ENCODE measurements at regions not wholly inside any gene's neighbourhood (a gene's known extent, or its start where the extent isn't known, plus 50 kb on each side); places are given as distances from the start of the nearest gene placed in this dataset.
"Not testable (repeated sequence)": the region's sequence is repeated elsewhere in the genome, so short reads cannot be mapped to it uniquely, and the experiment has no call there.

DNA sequence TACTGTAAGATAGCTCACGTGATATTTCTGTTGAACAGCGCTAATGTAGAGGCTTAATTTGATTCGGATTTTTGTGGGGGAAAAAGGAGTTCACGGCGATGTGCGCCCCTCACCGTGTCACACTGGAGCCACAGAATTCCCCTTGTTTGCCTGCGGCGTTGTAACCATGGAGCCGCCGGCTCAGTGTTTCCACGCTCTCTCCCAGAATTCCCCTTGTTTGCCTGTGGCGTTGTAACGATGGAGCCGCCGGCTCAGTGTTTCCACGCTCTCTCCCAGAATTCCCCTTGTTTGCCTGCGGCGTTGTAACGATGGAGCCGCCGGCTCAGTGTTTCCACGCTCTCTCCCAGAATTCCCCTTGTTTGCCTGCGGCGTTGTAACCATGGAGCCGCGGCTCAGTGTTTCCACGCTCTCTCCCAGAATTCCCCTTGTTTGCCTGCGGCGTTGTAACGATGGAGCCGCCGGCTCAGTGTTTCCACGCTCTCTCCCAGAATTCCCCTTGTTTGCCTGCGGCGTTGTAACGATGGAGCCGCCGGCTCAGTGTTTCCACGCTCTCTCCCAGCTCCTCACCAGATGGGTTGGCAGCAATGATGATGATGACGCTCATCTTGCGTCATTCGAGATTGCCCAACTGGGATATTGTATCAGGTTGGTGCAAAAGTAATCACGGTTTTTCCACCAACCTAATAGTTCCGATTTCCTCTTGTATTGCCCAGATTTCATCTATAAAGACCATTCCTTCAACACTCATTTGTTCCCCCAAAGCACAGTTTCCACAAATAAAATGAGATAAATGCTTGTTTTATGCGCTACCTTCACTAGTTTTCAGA lies 228.6 kb downstream of the KLF6 start:
- H3K4me3 ChIP-seq; H3K4me1 ChIP-seq (replicated peaks in 1 of 2); in situ Hi-C loops (cut with MboI; ENCODE audit: low pct_unique_long_range_greater_than_20kb in 2 of 9, low sequenced_read_pairs in 9 of 9, unreplicated experiment in 9 of 9); H3K27ac ChIP-seq: not testable (repeated sequence)
- WGBS, 10 experiments, result 52 to 100% (median 93%) methylated on average over 2 to 22 of the region's 46 CpGs
- ATAC-seq (replicated peaks in 6 of 8), result peak in 1 of 8 experiments; percentile 47

DNA sequence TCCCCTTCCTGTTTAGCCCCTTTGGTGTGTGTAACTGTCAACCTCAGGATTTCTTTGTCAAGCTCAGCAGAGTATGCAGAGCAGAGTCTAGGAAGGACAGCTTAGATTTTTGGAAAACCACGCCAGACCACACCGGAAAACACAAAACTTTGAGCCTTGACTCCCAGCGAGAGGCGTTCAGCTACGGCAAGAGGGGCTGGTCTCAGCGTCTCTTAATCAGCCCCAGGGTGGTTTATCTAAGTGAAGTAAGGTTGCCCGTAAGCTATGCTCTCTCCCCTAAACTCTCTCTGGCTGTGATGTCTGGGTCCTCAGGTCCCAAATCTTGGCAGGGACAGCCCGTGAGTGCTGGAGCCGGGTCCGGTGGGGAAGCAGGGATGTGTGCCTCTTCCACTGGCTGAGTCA lies 230.9 kb downstream of the KLF6 start:
- in situ Hi-C loops (cut with MboI; ENCODE audit: low pct_unique_long_range_greater_than_20kb in 2 of 9, low sequenced_read_pairs in 9 of 9, unreplicated experiment in 9 of 9), result no loop called here
- H3K4me3 ChIP-seq, result no peak overlapping the region
- WGBS, 10 experiments, result 20 to 100% (median 92%) methylated on average over 3 to 4 of the region's 10 CpGs; no CpG with 5 or more reads in 6 of the 10 experiments
- ATAC-seq (replicated peaks in 6 of 8), result no peak
- no peak overlapping the region for H3K27ac ChIP-seq
- no peaks in the 10 kb centered on the region for H3K4me1 ChIP-seq (replicated peaks in 1 of 2)

DNA sequence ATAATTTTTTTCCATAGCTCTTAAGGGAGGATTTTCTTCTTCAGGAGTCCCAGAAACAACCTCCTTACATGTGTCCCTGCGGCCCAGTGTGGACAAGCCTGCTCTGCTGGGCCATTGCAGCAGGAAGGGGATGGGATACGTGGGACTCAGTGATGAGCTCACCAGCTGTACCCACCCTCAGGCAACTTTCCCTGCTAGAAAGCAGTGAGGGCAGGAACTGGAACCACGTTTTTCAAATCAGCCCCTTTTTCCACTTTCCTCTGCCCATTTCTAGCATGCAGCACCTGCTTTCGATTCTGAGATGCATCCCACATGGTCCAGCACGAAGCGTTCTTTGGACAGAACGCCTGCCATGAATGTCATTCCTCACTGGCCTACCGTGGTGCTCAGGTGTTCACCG lies 232.7 kb downstream of the KLF6 start:
- Histone ChIP-seq H3K27ac (no peak overlapping the region), H3K4me1 (replicated peaks in 1 of 2) (no peaks in the 10 kb centered on the region), H3K4me3 (no peak overlapping the region)
- in situ Hi-C loops (cut with MboI; ENCODE audit: low pct_unique_long_range_greater_than_20kb in 2 of 9, low sequenced_read_pairs in 9 of 9, unreplicated experiment in 9 of 9), result no loop called here
- WGBS, 10 experiments, result 71 to 87% (median 79%) methylated on average over 2 to 8 of the region's 9 CpGs; no CpG with 5 or more reads in 4 of the 10 experiments
- no peak for ATAC-seq (replicated peaks in 6 of 8)

DNA sequence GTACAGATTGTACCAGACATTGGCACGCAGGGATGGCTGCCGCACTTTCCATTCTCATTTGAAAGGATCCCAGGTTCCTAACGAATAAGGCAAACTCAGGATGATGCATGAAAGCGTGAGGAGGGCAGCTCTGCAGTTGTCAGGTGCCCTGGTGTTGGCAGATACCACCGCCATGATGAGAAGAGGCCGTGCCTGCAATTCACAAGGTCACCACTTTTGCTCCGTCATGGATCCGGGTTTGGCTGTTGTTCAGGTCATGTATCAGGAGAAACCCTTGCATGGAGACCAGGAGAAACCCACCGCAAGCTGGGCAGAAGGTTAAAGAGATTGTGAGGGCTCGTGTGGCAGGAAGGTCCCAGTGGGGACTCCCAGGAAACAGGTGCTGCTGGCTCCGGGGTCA lies 233.2 kb downstream of the KLF6 start:
- no peak for ATAC-seq (replicated peaks in 6 of 8)
- 77 to 92% (median 85%) methylated on average over 2 to 9 of the region's 11 CpGs; no CpG with 5 or more reads in 5 of the 10 experiments for WGBS, 10 experiments
- no peak overlapping the region for H3K27ac ChIP-seq
- no peak overlapping the region for H3K4me3 ChIP-seq
- in situ Hi-C loops (cut with MboI; ENCODE audit: low pct_unique_long_range_greater_than_20kb in 2 of 9, low sequenced_read_pairs in 9 of 9, unreplicated experiment in 9 of 9), result no loop called here
- no peaks in the 10 kb centered on the region for H3K4me1 ChIP-seq (replicated peaks in 1 of 2)

DNA sequence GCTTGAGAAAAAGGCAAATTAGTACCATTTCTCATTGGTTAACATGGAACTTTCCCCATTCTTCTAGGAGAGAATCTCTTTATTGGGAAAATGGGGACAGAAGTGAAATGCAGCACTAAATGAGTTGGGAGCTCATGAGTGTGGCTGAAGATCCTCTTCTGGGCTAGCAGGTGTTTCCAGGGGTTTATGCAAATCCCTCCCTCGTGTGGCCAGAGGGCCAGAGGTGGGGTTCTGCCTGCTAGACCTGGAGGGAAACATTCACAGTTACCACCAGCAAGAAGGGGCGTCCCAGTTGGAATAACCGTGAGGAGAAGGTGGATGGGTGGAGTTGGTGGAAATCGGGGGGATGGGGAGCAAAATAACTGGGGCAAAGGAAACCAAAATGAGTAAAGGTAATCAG lies 235.9 kb downstream of the KLF6 start:
- no peaks in the 10 kb centered on the region for H3K4me1 ChIP-seq (replicated peaks in 1 of 2)
- in situ Hi-C loops (cut with MboI; ENCODE audit: low pct_unique_long_range_greater_than_20kb in 2 of 9, low sequenced_read_pairs in 9 of 9, unreplicated experiment in 9 of 9), result no loop called here
- WGBS, 10 experiments, result 50 to 100% (median 83%) methylated on average over 1 to 4 of the region's 4 CpGs; no CpG with 5 or more reads in 1 of the 10 experiments
- H3K4me3 ChIP-seq, result no peak overlapping the region
- H3K27ac ChIP-seq, result no peak overlapping the region
- no peak for ATAC-seq (replicated peaks in 6 of 8)

DNA sequence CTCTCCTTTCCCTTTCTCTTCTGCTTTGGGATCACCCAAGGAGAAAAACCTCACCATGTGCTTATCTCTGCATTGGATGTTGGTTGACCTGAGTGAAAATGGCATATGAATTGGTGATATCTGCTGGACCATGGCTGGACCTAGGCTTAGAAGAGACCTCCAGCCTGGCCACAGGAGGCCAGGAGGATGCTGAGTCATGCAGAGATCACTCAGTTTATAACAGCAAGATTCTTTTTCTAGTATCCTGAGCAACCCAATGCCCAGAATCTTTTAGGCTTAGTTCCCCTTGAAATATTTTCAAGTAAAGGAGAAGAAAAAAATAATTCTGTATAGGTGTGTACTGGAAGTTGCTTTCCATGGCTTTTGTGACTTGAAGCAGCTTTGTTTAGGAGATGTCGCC lies 236.3 kb downstream of the KLF6 start:
- Histone ChIP-seq H3K27ac (no peak overlapping the region), H3K4me3 (no peak overlapping the region), H3K4me1 (replicated peaks in 1 of 2) (no peaks in the 10 kb centered on the region)
- whole genome bisulfite sequencing, 10 experiments, result 71 to 100% (median 88%) methylated on average over 1 of the region's 1 CpG; no CpG with 5 or more reads in 6 of the 10 experiments
- no peak for ATAC-seq (replicated peaks in 6 of 8)
- in situ Hi-C loops (cut with MboI; ENCODE audit: low pct_unique_long_range_greater_than_20kb in 2 of 9, low sequenced_read_pairs in 9 of 9, unreplicated experiment in 9 of 9), result no loop called here

DNA sequence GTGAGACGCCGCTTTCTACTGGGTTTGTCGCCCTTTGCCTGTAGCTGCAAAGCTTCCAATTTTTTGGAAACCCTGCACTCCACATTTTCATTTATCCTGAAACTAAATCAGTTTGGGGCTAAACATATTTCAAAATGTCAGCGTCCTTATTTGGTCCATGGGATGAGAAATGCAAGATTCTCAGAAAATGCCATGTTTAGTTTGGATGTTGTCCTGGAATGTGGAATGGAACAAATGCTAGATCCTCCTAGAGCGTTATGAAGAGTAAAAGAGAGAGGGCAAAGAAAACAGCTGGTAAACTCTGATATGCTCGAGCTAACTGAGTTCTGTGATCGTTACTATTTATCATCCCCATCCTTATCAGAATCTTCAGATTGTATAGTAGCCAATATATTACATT lies 236.9 kb downstream of the KLF6 start:
- in situ Hi-C loops (cut with MboI; ENCODE audit: low pct_unique_long_range_greater_than_20kb in 2 of 9, low sequenced_read_pairs in 9 of 9, unreplicated experiment in 9 of 9), result no loop called here
- no peak for ATAC-seq (replicated peaks in 6 of 8)
- Histone ChIP-seq H3K4me3 (no peak overlapping the region), H3K27ac (no peak overlapping the region), H3K4me1 (replicated peaks in 1 of 2) (no peaks in the 10 kb centered on the region)
- 50 to 100% (median 92%) methylated on average over 1 to 7 of the region's 7 CpGs for WGBS, 10 experiments

DNA sequence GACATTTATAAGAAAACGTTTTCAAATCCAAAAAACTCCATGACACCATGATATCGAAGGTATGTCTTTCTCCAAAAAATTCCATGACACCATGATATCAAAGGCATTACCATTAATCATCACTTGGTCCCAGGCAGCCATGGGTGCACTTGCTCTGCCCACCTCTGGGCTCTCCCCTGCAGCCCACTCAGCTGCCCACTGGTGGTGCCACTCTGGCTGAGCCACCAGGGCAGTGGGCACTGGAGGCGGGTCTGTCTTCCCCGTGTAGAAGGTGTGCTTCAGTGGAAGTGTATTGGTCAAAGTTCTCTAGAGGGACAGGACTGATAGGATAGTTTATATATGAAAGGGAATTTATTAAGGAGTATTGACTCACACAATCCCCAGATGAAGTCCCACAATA lies 240.4 kb downstream of the KLF6 start:
- no peak overlapping the region for H3K4me3 ChIP-seq
- ATAC-seq (replicated peaks in 6 of 8), result no peak
- no peak overlapping the region for H3K27ac ChIP-seq
- in situ Hi-C loops (cut with MboI; ENCODE audit: low pct_unique_long_range_greater_than_20kb in 2 of 9, low sequenced_read_pairs in 9 of 9, unreplicated experiment in 9 of 9), result no loop called here
- 20 to 100% (median 76%) methylated on average over 1 to 4 of the region's 4 CpGs; no CpG with 5 or more reads in 1 of the 10 experiments for WGBS, 10 experiments
- peaks cover 0 to 3% of the 10 kb centered on the region in 2 donors for H3K4me1 ChIP-seq (replicated peaks in 1 of 2)

DNA sequence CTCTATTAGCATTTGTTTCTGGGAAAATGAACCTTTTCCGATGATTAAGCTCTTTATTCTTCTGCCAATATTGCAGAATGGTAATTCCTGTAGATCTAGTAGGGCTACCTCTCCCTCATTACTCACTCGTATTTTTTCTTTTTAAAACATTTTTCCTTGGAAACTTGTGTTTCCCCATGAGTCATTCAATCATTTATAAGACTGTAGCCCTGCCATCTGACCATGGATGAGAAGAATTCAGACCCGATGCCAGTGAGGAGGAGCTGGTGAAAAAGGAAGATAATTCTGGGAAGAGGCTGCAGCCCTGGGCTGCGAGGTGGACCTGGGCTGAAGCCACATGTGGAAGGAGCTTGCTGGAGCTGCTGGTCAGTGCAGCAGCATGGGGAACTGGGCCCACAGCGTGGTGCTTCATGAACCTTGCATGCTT lies 242.8 kb downstream of the KLF6 start:
- 0 to 100% (median 76%) methylated on average over 1 to 4 of the region's 5 CpGs for WGBS, 10 experiments

DNA sequence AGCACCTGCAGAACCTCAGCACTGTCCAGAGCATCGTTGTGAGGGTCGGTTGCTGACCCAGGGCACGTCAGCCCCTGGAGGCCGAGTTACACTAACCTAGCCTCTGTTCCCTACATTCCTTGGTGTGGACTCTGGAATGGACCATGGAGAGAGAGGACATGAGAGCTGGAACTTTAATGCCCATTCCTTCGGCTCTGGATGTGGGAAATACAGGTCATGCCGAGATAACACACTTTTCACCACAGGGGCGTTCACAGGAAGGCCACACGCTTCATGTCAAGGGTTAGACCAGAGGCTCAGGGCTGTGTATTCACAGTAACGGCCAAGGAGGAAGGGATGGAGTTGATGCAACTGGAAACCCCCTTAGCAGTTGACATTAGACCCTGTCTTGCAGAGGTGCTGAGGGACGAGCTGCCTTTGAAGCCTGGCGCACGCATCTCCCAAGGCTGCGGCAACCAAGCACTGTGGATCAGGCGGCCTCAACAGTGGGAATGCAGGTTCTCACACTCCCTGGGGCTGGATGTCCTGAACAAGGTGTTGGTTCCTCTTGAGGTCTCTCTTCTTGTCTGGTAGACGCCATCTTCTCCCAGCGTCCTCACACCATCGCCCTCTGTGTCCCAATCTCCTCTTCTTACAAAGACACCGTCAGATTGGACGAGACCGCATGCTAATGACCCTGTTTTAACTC lies 245.2 kb downstream of the KLF6 start:
- peaks cover 0 to 10% of the 10 kb centered on the region in 2 donors for H3K4me1 ChIP-seq (replicated peaks in 1 of 2)
- H3K27ac ChIP-seq, result no peak overlapping the region
- no peak overlapping the region for H3K4me3 ChIP-seq
- in situ Hi-C loops (cut with MboI; ENCODE audit: low pct_unique_long_range_greater_than_20kb in 2 of 9, low sequenced_read_pairs in 9 of 9, unreplicated experiment in 9 of 9), result no loop called here
- no peak for ATAC-seq (replicated peaks in 6 of 8)
- WGBS, 10 experiments, result 60 to 100% (median 88%) methylated on average over 1 to 7 of the region's 20 CpGs; no CpG with 5 or more reads in 3 of the 10 experiments

More for the DNA sequence above, 242.8 kb downstream of the KLF6 start:
- peak in 2 of 8 experiments; percentile 66 to 90 for ATAC-seq (replicated peaks in 6 of 8)
- peaks cover 0 to 10% of the 10 kb centered on the region in 2 donors for H3K4me1 ChIP-seq (replicated peaks in 1 of 2)
- in situ Hi-C loops (cut with MboI; ENCODE audit: low pct_unique_long_range_greater_than_20kb in 2 of 9, low sequenced_read_pairs in 9 of 9, unreplicated experiment in 9 of 9), result no loop called here
- no peak overlapping the region for H3K4me3 ChIP-seq
- H3K27ac ChIP-seq, result no peak overlapping the region

DNA sequence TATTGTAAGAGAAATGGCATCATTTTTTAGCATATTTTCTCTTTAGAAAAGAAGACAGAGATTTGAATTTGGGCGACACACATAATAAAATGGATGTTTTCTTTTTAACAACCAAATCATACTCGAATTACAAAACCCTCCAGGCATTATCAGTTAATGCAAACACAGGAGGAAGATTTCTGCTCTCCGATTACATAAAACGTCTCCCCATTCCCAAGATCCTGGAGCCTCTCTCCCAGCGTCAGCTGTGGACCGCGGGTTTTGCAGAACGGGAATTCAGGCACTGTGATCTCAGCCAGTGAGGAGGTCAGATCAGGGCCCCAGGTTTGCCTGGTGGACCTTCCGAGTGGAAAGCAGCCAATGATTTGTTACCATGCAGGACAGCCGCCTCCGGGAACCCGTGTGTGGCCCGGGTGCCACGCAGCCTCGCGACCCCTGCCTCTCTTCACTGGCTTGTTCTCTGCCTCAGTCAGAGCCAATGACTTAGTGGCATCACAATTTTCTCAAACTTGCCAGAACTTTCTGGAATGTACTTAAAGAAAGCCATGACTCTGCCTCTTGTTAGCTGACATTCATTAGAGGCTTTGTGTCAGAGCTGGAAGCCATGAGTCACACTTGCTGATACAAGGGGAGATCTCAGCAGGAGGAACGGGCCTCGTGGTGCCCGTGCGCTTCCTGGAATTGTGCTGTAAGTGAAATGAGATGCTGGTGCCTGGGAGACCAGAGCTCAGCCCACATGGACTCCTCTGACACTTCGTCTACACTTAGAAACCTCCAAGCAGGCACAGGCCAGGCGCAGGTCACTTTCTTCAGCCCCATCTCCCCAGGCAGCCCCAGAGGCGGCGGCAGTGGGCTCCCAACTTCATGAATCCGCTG lies 246.1 kb downstream of the KLF6 start:
- H3K4me1 ChIP-seq (replicated peaks in 1 of 2), result peaks cover 0 to 10% of the 10 kb centered on the region in 2 donors

DNA sequence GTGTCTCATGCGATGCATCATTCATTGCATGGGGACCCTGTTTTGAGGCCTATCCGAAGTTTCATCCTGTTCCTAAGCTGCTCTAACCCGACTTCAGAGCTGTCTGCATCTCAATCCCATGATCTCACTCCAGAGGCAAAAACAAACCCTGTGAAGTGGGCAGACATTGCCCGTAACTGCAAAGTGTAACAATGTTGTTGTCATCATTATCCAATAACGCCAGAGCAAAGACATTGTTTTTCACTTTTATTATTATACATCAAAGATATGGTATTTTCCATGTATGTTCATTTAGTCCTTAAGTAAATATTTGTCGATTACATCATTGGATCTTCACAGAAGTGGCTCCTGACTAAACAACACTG lies 246.7 kb downstream of the KLF6 start:
- peak in 3 of 8 experiments; percentile 2 to 48 (median 22) for ATAC-seq (replicated peaks in 6 of 8)
- 0 to 100% (median 89%) methylated on average over 1 to 4 of the region's 6 CpGs for WGBS, 10 experiments
- in situ Hi-C loops (cut with MboI; ENCODE audit: low pct_unique_long_range_greater_than_20kb in 2 of 9, low sequenced_read_pairs in 9 of 9, unreplicated experiment in 9 of 9), result no loop called here
- no peak overlapping the region for H3K27ac ChIP-seq
- peaks cover 0 to 10% of the 10 kb centered on the region in 2 donors for H3K4me1 ChIP-seq (replicated peaks in 1 of 2)
- no peak overlapping the region for H3K4me3 ChIP-seq

More for the DNA sequence above, 246.1 kb downstream of the KLF6 start:
- WGBS, 10 experiments, result 9 to 100% (median 76%) methylated on average over 2 to 12 of the region's 25 CpGs
- ATAC-seq (replicated peaks in 6 of 8), result peak; percentile 44 to 94 (median 90)
- Histone ChIP-seq H3K4me3 (no peak overlapping the region), H3K27ac (no peak overlapping the region)
- in situ Hi-C loops (cut with MboI; ENCODE audit: low pct_unique_long_range_greater_than_20kb in 2 of 9, low sequenced_read_pairs in 9 of 9, unreplicated experiment in 9 of 9), result no loop called here

DNA sequence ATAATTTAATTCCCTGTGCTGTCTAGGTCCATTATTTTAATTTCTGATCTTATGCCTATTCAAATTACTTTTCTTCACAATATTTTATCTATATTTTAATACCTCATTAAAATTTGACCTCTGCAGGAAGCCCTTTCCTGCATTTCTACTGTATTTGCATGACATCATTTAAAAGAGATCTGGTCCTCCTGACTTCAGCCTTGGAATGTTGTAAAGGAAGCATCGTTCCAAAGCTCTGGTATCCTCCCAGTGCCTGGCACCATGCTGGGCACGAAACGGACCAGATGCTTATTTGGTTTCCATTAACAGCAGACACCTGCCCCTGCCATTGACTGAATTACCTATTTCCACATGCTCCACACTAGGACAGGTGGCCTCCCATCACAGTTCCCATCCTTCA lies 247.5 kb downstream of the KLF6 start:
- Histone ChIP-seq H3K4me3 (no peak overlapping the region), H3K4me1 (replicated peaks in 1 of 2) (peaks cover 0 to 10% of the 10 kb centered on the region in 2 donors), H3K27ac (no peak overlapping the region)
- no peak for ATAC-seq (replicated peaks in 6 of 8)
- WGBS, 10 experiments, result 0 to 88% (median 83%) methylated on average over 1 to 3 of the region's 3 CpGs; no CpG with 5 or more reads in 4 of the 10 experiments
- in situ Hi-C loops (cut with MboI; ENCODE audit: low pct_unique_long_range_greater_than_20kb in 2 of 9, low sequenced_read_pairs in 9 of 9, unreplicated experiment in 9 of 9), result no loop called here
